ENCODE measurements at regions not wholly inside any gene's neighbourhood (a gene's known extent, or its start where the extent isn't known, plus 50 kb on each side); places are given as distances from the start of the nearest gene placed in this dataset.
"Not testable (repeated sequence)": the region's sequence is repeated elsewhere in the genome, so short reads cannot be mapped to it uniquely, and the experiment has no call there.

- no peak for DNase-seq
These were observed 52.2 kb upstream of the PRL start for GRCh38 chr6:22349051-22349450.

GRCh38 chr6:22349528-22349927 is 52.7 kb upstream of the PRL start:
- no peak for DNase-seq

- peak; percentile 54 for DNase-seq
These were observed 53.3 kb upstream of the PRL start for GRCh38 chr6:22350109-22350508.

GRCh38 chr6:22353101-22353500 is 56.3 kb upstream of the PRL start:
- no peak for DNase-seq

GRCh38 chr6:22356362-22356940 is 59.6 kb upstream of the PRL start:
- DNase-seq = no peak

- DNase-seq = no peak
These were observed 60.9 kb upstream of the PRL start for GRCh38 chr6:22357724-22358189.

- no peak for DNase-seq
These were observed 64.7 kb upstream of the PRL start for GRCh38 chr6:22361576-22361975.

GRCh38 chr6:22362361-22362760 is 65.5 kb upstream of the PRL start:
- peak; percentile 53 for DNase-seq

GRCh38 chr6:22363166-22363713 is 66.4 kb upstream of the PRL start:
- DNase-seq = peak; percentile 95

- no peak for DNase-seq
These were observed 66.9 kb upstream of the PRL start for GRCh38 chr6:22363714-22364239.

GRCh38 chr6:22364306-22364705 is 67.5 kb upstream of the PRL start:
- peak; percentile 10 for DNase-seq

GRCh38 chr6:22366214-22366613 is 69.4 kb upstream of the PRL start:
- DNase-seq = no peak

GRCh38 chr6:22367346-22367745 is 70.5 kb upstream of the PRL start:
- no peak for DNase-seq

GRCh38 chr6:22368794-22369193 is 72.0 kb upstream of the PRL start:
- DNase-seq = no peak

GRCh38 chr6:22372922-22373321 is 76.1 kb upstream of the PRL start:
- no peak for DNase-seq

- not testable (repeated sequence) for DNase-seq
These were observed 78.1 kb upstream of the PRL start for GRCh38 chr6:22374950-22375349.

GRCh38 chr6:22376293-22376692 is 79.5 kb upstream of the PRL start:
- not testable (repeated sequence) for DNase-seq

- not testable (repeated sequence) for DNase-seq
These were observed 81.7 kb upstream of the PRL start for GRCh38 chr6:22378536-22378935.

GRCh38 chr6:22380236-22380635 is 83.4 kb upstream of the PRL start:
- DNase-seq = no peak

GRCh38 chr6:22381845-22382544 is 85.2 kb upstream of the PRL start:
- DNase-seq = no peak

- no peak for DNase-seq
These were observed 86.2 kb upstream of the PRL start for GRCh38 chr6:22383016-22383415.

- DNase-seq = no peak
These were observed 95.9 kb upstream of the PRL start for GRCh38 chr6:22392711-22393110.

- DNase-seq = no peak
These were observed 97.9 kb upstream of the PRL start for GRCh38 chr6:22394691-22395090.

GRCh38 chr6:22399693-22400092 is 102.9 kb upstream of the PRL start:
- DNase-seq = no peak
